ENCODE measurements at regions not wholly inside any gene's neighbourhood (a gene's known extent, or its start where the extent isn't known, plus 50 kb on each side); places are given as distances from the start of the nearest gene placed in this dataset.
"Not testable (repeated sequence)": the region's sequence is repeated elsewhere in the genome, so short reads cannot be mapped to it uniquely, and the experiment has no call there.

DNA sequence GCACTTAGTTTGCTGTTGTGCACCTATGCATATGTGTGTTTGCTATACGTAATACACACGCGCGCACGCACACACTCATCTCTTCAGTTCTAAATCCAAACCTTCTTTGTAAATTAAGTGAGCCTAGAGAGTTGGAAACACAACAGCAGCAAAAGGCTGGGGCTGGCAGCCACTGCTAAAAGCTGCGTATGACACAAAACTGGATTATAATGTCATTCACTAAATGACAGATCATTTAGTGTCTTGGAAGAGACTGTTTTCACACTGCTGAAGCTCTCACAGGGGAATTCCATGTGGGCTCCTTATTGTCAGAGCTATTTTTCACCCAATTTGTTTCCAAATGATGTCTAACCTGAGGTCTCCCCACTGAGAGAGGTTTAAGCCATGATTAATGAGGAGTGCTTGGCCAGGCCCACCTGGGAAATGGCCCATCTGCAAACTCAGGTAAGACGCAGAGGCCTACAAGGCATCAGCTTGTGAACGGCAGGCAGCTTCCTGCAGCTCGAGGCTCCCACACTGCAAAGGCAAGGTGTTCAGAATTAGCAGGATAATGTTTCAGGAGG, 94.2 kb downstream of the OLIG3 start:
- no peak for DNase-seq (ENCODE audit: low read depth)

- no peak for DNase-seq (ENCODE audit: low read depth)
Observed at GRCh38 chr6:137395316-137395715, 98.9 kb downstream of the OLIG3 start.

DNA sequence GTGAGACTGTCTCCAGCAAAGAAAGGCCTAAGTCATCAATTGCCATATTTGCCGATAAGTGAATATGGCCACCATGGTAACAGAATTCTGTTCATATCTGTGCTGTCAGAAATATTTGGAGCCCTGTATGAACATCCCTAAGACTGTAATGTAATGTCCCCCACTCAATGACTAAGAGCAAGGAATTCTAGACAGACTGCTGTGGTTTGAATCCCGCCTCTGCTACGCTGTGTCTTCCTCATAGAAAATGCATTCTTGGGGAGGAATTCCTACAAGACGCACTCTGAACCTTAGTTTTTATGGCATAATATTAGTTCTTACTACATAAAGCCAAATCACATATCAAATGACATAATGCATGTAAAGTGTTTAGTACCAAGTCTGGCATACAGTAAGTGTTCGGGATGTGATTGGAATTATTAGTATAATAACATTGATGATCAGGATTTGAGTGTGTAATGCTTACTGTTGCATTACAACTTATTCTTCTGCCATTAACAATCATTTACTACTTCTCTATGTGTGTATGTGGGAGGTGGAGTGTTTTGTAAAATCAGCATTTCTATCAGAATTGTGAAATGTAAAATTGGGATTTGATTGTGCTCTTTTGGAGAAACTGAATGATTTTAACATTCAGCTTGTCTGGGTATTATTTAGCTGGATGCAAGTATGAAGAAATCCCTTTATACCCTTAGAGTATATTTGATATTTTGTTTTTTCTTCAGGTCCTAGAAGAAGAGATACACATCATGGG, 103.0 kb downstream of the OLIG3 start:
- DNase-seq (ENCODE audit: low read depth): no peak

DNA sequence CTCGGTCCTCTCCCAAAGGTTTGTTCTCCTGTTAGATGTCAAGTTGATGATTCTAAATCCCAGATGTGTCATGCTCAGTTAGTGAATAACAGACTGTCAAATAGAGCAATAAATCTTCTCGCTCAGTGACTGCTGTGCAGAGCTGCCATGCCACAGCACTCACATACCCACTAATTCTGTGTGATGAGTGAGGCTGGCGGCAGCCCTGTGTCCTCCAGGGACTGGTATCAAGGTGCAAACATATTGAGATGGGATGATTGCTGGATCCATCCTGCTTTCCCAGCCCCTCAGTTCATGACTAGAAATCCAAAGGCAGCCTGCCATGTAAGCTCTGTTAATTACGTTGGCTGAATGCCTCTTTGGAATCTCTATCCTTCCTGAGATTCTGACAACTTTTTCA, 103.9 kb downstream of the OLIG3 start:
- no peak for DNase-seq (ENCODE audit: low read depth)

- no peak for DNase-seq (ENCODE audit: low read depth)
Observed at GRCh38 chr6:137389150-137389704, 105.0 kb downstream of the OLIG3 start.

DNA sequence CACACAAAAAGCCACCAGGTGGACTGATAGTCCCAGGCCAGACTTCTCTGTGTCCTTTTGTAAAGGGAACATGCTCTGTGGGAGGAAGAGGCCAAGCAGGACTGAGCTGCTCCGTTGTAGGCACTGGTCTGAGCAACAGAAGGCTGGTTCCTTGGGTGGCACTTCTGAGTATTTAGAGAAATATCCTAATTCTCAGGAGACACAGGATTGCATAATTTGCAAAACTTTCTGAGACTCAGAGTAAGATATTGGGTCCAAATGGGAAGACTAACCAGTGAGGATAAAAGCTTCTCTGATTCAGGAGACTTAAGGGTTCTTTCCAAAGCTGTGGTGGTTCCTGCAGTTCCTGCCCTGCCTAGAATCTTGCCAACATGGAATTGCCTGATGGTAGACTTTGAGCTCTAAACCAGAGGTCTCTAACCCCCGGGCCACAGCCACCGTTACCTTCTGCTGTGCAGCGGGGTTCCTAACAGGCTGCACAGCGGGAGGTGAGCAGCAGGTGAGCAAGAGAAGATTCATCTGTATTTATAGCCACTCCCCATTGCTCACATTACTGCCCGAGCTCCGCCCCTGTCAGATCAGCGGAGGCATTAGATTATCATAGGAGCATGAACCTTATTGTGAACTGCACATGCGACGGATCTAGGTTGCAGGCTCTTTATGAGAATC, 107.0 kb downstream of the OLIG3 start:
- no peak for DNase-seq (ENCODE audit: low read depth)

DNA sequence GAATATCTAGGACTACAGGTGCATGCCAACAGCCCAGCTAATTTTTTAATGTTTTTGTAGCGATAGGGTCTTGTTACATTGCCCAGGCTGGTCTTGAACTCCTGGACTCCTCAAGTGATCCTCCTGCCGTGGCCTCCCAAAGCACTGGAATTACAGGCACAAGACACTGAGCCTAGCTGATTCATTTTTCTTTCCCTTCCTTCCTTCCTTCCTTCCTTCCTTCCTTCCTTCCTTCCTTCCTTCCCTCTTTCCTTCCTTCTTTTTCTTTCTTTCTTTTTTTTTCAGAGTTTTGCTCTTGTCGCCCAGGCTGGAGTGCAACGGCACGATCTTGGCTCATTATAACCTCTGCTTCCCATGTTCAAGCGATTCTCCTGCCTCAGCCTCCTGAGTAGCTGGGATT, 110.9 kb downstream of the OLIG3 start:
- not testable (repeated sequence) for DNase-seq (ENCODE audit: low read depth)

GRCh38 chr6:137378090-137378369, 116.2 kb downstream of the OLIG3 start:
- no peak for DNase-seq (ENCODE audit: low read depth)

DNA sequence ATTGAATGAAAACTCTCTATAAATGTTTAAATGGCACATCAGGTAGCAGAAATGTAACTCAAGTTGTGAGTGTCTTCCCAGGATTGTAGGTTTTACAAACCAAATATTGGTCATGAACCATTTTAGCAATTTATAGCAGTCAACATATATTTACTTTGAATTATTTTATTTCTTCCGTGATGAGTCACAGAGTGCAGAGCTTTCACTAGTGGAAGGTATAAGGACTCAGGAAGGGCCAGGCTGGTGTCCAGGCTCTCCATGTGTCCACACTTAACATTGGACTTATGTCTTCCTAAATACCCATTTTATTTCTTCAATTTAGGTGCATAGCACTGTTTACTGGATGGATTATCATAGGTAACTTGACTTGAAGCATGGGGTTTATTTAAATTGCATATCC, 120.9 kb downstream of the OLIG3 start:
- DNase-seq (ENCODE audit: low read depth): no peak

DNA sequence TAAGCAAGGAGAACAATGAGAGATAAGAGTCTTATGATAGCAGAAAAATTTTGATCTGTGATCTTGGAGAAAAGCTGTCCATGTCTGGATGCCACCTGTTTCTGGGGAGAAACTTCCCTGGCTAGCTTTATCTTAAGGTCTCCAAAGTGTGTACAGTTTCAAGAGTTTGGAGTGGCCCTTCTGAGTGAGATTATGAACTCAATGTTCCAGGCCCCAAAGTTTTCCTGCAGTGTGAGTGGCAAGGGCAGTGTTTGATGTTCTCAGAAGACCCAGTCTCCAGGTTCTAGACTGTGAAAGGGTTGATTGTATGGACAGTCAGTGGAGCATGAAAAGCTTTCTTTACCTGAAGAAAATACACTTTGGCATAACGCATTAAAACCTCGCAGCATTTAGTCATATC, 121.7 kb downstream of the OLIG3 start:
- no peak for DNase-seq (ENCODE audit: low read depth)

DNA sequence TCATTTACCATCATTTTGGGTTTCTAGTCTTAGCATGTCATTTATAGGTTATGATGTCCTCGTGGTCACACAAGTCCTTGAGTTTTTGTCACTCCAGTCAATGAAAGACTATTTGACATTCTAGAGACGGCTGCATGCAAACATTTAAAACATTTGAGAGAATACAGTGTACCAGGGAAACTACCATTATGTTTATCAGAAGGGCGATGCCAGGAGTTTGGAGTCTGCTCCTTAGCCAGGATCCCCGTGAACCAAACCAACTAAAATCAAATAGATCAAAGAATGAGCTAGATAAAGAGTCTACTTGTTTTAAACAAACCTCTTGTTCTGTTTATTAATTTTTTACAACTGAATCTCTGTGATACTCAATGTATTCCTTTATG, 122.6 kb downstream of the OLIG3 start:
- DNase-seq (ENCODE audit: low read depth): no peak

DNA sequence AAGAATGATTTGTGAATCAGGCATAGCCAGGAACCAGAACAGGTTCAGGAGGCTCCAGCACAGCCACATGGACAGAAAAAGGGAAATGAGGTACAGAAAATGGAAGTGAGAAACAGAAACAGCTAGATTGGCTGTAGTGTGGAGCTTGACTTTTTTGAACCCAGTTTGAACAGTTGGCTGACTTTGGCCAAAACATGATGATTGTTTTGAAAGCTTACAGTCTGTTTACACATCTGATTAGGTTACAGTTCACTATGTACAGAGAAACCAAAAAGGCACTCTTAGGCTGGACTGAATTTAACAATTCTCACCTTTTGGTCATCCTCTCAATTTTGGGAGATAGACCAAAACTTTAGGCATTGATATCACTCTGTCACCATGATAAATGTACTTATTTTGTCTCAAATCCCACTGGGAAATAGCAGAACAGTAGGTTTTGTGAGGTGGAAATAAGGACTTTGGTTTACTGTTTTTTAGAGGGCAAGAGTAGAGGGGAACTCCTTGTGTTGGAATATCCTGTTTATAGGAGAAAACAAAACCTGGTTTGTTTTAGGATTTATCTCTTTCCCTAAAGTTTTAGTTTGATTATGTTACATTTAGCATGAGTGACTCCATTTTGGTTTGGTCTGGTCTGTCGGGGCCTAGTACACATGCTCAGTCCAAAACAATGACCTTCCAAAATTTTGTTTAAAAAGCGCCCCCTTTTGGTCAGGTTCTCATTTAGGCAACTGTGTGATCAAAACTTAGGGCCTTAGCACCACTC, 123.1 kb downstream of the OLIG3 start:
- no peak for DNase-seq (ENCODE audit: low read depth)

GRCh38 chr6:137369136-137369535, 125.1 kb downstream of the OLIG3 start:
- no peak for DNase-seq (ENCODE audit: low read depth)

- no peak for DNase-seq (ENCODE audit: low read depth)
Observed at GRCh38 chr6:137365707-137366437, 128.3 kb downstream of the OLIG3 start.

DNA sequence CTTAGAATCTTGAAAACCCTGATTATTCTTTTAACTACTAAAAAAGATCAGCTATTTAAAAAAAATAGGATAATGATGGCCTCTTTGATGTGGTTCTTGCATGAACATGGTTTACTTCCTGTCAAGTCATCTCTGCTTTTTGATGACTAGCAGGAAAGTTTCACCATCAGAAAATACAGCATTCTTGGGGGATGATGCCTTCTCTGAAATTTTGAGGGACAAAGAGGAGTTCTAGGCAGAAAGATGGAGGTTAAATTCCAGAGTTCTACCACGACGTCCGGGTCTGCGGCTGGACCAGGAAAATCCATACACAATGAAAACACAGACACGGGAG, 130.4 kb downstream of the OLIG3 start:
- no peak for DNase-seq (ENCODE audit: low read depth)

DNA sequence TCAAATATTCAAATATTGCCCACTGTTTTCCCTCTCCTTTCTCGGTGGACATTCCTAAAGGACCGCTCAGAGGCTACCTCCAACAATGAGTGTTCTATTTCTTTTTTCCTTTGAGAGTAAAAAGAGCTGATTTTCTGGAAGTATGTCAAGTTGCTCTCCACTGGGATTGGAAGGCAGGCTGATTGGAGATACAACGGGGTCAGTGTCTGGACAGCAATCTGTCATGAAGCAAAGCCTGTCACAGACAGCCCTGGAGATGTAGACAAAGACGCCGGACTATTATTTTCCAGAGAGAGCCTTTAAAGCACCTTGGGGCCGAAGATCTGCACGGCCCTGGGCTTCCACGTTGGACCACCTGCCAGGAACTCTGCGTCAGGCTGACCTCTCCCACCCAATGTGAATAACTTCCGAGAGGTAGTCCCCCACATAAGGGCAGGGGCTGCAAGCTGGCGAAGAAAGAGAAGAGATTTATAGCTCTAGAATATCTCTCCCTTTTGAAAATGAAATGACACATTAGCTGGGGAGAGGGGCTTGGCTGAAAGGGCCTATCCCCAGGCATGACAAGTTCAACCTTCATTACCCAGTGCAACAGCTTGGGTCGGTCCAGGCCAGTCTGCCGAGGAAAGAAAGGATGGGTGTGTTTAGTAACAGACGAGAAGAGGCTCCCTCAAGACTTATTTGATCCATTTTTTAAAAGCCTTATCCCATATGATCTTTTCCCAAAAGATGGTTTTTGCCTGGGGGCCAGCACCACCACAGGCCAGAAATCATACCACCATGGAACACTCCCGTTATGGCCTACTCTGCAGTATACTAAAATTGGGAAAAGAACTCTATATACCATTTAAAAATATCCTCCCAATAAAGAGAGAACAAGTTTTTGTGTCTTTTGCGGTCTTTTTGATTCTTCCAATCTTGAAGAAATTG, 131.1 kb downstream of the OLIG3 start:
- no peak for DNase-seq (ENCODE audit: low read depth)

- no peak for DNase-seq (ENCODE audit: low read depth)
Observed at GRCh38 chr6:137361701-137362100, 132.5 kb downstream of the OLIG3 start.

DNA sequence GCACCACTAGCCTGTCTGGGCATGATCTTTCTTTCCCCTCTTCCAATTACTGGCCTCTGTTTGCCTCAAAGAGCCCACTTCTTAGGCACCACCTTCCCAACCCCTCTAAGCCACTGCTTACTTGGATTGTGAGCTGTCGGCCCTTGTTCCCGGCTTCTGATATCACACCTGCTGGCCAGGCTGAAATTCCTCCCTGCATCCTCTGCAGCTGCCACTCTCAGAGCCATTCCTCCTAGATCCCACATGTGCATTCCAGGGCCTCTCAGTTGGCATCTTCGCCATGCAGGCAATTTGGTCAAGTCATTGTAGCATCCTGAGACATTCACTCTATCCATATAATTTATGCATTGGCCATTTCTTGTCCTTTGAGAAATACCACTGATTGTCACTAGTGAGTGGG, 135.9 kb downstream of the OLIG3 start:
- DNase-seq (ENCODE audit: low read depth): no peak

GRCh38 chr6:137357948-137358266, 136.3 kb downstream of the OLIG3 start:
- no peak for DNase-seq (ENCODE audit: low read depth)

DNA sequence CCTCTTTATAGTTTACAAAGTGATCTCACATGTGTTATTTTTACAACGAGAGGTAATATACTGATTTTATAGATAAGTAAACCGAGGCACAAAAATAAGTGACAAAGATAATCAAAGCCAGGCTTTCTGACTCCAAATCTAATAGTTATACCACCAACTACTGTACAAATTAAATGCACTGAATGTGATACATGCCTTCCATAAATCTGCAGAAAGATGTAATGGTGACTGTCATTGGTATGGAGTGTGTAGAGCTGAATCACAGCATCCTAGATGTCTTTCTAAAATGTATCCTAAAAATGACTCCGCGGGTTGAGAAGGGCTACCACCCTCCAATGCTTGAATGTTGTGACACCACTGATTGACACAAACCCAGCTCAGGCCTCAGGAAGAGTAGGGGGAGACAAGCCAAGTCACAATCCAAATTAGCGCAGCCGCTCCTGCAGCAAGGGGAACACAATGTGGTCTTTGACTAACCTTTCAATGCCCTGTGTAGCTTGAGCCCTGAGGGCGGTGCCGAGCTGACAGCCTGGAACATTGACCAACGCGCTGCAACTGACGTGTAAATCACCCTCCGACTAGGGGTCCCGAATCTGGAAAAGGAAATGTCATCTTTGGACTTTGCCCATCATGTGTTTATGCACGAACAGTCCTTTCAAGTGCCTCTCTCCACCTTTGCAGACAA, 136.8 kb downstream of the OLIG3 start:
- DNase-seq (ENCODE audit: low read depth): no peak
